Endothelial cell of umbilical vein (primary cell): ENCODE measurements at regions not wholly inside any gene's neighbourhood (a gene's known extent, or its start where the extent isn't known, plus 50 kb on each side); places are given as distances from the start of the nearest gene placed in this dataset.

Experiments used
- BruUV-seq: library from RNA; stranded (reverse); fragments of 400-500 nt; replicated peaks from 2 replicates; lab custom pipeline; 2021; lab: Mats Ljungman, UMichigan
- CTCF ChIA-PET: fragments of 300-600, 350-600 bp; sonication (Branson Sonifier 250); formaldehyde crosslinking; loops from one replicate; lab custom pipeline; 2021; ENCODE audit warnings: antibody characterized with exemption, inconsistent platforms; lab: Charles Lee
- POLR2A ChIA-PET: fragments of 300-600, 350-600 bp; sonication (Branson Sonifier 250); formaldehyde crosslinking; loops from one replicate; lab custom pipeline; 2021; ENCODE audit warnings: antibody characterized with exemption, inconsistent platforms; lab: Charles Lee
- DNase-seq: peaks from one replicate; pipeline ENCODE4 v3.0.0-alpha.2; 2011; ENCODE audit warnings: low read depth, low spot score
- FAIRE-seq: peaks from 2 replicates; lab custom pipeline; 2011; peaks lifted over from hg19 to GRCh38; lab: Jason Lieb, UNC
- H2AFZ ChIP-seq: 2 replicates; pipeline ENCODE4 v1.6.0; 2012; ENCODE audit warnings: low read depth, low read length, control low read depth, inconsistent platforms
- H3K27ac ChIP-seq: 2 replicates; pipeline ENCODE4 v1.5.1; 2011; ENCODE audit warnings: low read depth, mild to moderate bottlenecking, control low read depth, low read length, moderate library complexity; ENCODE audit not compliant: insufficient read depth
- H3K27me3 ChIP-seq, 2 experiments: 2 replicates each; pipeline versions ENCODE4 v1.6.0 to v1.6.1; 2011; ENCODE audit warnings: low read length in 2 of 2, mixed read lengths in 1 of 2; ENCODE audit not compliant: control insufficient read depth in 2 of 2, insufficient read depth in 2 of 2
- H3K36me3 ChIP-seq, 2 experiments: 2 replicates in 1 of 2; 3 replicates in 1 of 2; pipeline ENCODE4 v1.5.1; 2011; ENCODE audit warnings: low read length in 2 of 2, mild to moderate bottlenecking in 1 of 2, moderate library complexity in 1 of 2; ENCODE audit not compliant: control insufficient read depth in 2 of 2, insufficient read depth in 2 of 2; ENCODE audit errors: extremely low read depth in 1 of 2
- H3K4me1 ChIP-seq: 3 replicates; pipeline ENCODE4 v1.5.1; 2011; ENCODE audit warnings: mild to moderate bottlenecking, low read length; ENCODE audit not compliant: control insufficient read depth, insufficient read depth; ENCODE audit errors: extremely low read depth
- H3K4me2 ChIP-seq: 2 replicates; pipeline ENCODE4 v1.6.1; 2011; ENCODE audit warnings: low read length, control low read depth, mixed read lengths; ENCODE audit not compliant: insufficient read depth
- H3K4me3 ChIP-seq, 3 experiments: fragments of 200-600 bp in 1 of 3; sonication (generic), shearing (Covaris generic) in 1 of 3; replicated peaks in 1 of 3; 2 replicates each; pipeline ENCODE4 v1.5.1; 2011 to 2016; ENCODE audit warnings: control low read depth in 3 of 3, low read length in 3 of 3, mild to moderate bottlenecking in 2 of 3, inconsistent platforms in 1 of 3, low read depth in 1 of 3, moderate library complexity in 1 of 3; ENCODE audit not compliant: insufficient read depth in 1 of 3
- H3K79me2 ChIP-seq: 2 replicates; pipeline ENCODE4 v1.6.0; 2012; ENCODE audit warnings: low read length, inconsistent platforms; ENCODE audit not compliant: control insufficient read depth, insufficient read depth
- H3K9ac ChIP-seq: replicated peaks from 2 replicates; pipeline ENCODE3; 2011; ENCODE audit warnings: low read length, control low read depth; ENCODE audit not compliant: insufficient read depth; ENCODE audit errors: extremely low read depth
- H3K9me1 ChIP-seq: replicated peaks from 3 replicates; pipeline ENCODE4 v1.6.0; 2011; ENCODE audit warnings: mild to moderate bottlenecking, low read length; ENCODE audit not compliant: control insufficient read depth, insufficient read depth; ENCODE audit errors: extremely low read depth
- H3K9me3 ChIP-seq: replicated peaks from 2 replicates; pipeline ENCODE4 v1.5.1; 2012; ENCODE audit warnings: low read length, inconsistent platforms; ENCODE audit not compliant: control insufficient read depth, insufficient read depth
- H4K20me1 ChIP-seq: replicated peaks from 2 replicates; pipeline ENCODE3; 2011; ENCODE audit warnings: mild to moderate bottlenecking, low read length; ENCODE audit not compliant: control insufficient read depth, insufficient read depth; ENCODE audit errors: extremely low read depth
- CTCF ChIP-seq, 2 donors: IDR thresholded peaks; 1 replicate in 1 of 2; 2 replicates in 1 of 2; pipeline ENCODE4 v1.5.1; 2011; ENCODE audit warnings: low read length in 2 of 2, mild to moderate bottlenecking in 2 of 2, moderate library complexity in 2 of 2, control low read depth in 1 of 2, inconsistent platforms in 1 of 2, low read depth in 1 of 2; ENCODE audit not compliant: insufficient read depth in 1 of 2; ENCODE audit errors: extremely low read depth in 1 of 2
- EZH2 ChIP-seq: IDR thresholded peaks from 2 replicates; pipeline ENCODE4 v1.6.1; 2012; ENCODE audit warnings: borderline replicate concordance, low read depth, mild to moderate bottlenecking, moderate library complexity, low read length, inconsistent platforms; ENCODE audit not compliant: severe bottlenecking
- FOS ChIP-seq: IDR thresholded peaks from 2 replicates; pipeline ENCODE4 v1.6.1; 2011; ENCODE audit warnings: mild to moderate bottlenecking, low read length, moderate library complexity, borderline replicate concordance; ENCODE audit not compliant: insufficient read depth
- GATA2 ChIP-seq: IDR thresholded peaks from 2 replicates; pipeline ENCODE4 v1.7.0; 2011; ENCODE audit warnings: low read depth, mild to moderate bottlenecking, moderate library complexity, mixed read lengths, low read length; ENCODE audit not compliant: insufficient read length, insufficient read depth
- JUN ChIP-seq: IDR thresholded peaks from 2 replicates; pipeline ENCODE4 v1.6.1; 2011; ENCODE audit warnings: borderline replicate concordance, low read depth; ENCODE audit not compliant: insufficient read length, insufficient read depth
- MAX ChIP-seq: IDR thresholded peaks from 2 replicates; pipeline ENCODE4 v1.6.1; 2011; ENCODE audit not compliant: insufficient read depth, insufficient read length
- MYC ChIP-seq: IDR thresholded peaks from one replicate; pipeline ENCODE4 v1.6.1; 2011; ENCODE audit warnings: mild to moderate bottlenecking, low read depth, low read length
- POLR2A ChIP-seq: IDR thresholded peaks from 2 replicates; pipeline ENCODE4 v1.6.1; 2012; ENCODE audit warnings: low read depth, mild to moderate bottlenecking, control low read depth, low read length
- POLR2AphosphoS5 ChIP-seq: IDR thresholded peaks from 2 replicates; pipeline ENCODE4 v1.6.1; 2012; ENCODE audit warnings: low read depth, mild to moderate bottlenecking, control low read depth, low read length, moderate library complexity; ENCODE audit not compliant: insufficient read depth
- dilution Hi-C: fragments of 300-500 bp; cut with MboI; formaldehyde crosslinking; loops from one replicate; pipeline ENCODE4 v1.15.0; 2019; ENCODE audit warnings: low sequenced_read_pairs; ENCODE audit not compliant: extremely low pct_ligation_motif_present
- intact Hi-C: fragments of 100-400 bp; cut with micrococcal nuclease; formaldehyde crosslinking; loops from one replicate; pipeline ENCODE4 v1.10.0; 2022

- ChIA-PET POLR2A (no interaction called here), CTCF (no interaction called here)
- no peak overlapping the region for H3K27ac ChIP-seq
- H3K79me2 ChIP-seq: no peaks in the 10 kb centered on the region
- no peaks in the 10 kb centered on the region for H3K36me3 ChIP-seq
- H3K4me3 ChIP-seq: no peak overlapping the region
- dilution Hi-C loops: no loop called here
- TF ChIP-seq FOS: no peak
- TF ChIP-seq CTCF (IDR thresholded peaks at IDR 0.05; ENCODE audit: extremely low read depth in 1 of 2, insufficient read depth in 1 of 2, low read depth in 1 of 2, low read length in 2 of 2): no peak
- TF ChIP-seq POLR2A: no peak
- TF ChIP-seq MAX: no peak
- TF ChIP-seq GATA2: no peak
- TF ChIP-seq MYC: no peak
- no peak for TF ChIP-seq POLR2AphosphoS5
- no peak for TF ChIP-seq EZH2
- TF ChIP-seq JUN: no peak
- no peak overlapping the region for H2AFZ ChIP-seq
- H3K27me3 ChIP-seq: no peaks in the 10 kb centered on the region
- no peaks in the 10 kb centered on the region for H3K4me1 ChIP-seq
- H3K9me1 ChIP-seq: no peaks in the 10 kb centered on the region
- no peaks in the 10 kb centered on the region for H4K20me1 ChIP-seq
- BruUV-seq: no TSS peak
- no peak overlapping the region for H3K9ac ChIP-seq
- intact Hi-C loops: no loop called here
- FAIRE-seq (no peak), DNase-seq (no peak)
- H3K4me2 ChIP-seq: no peak overlapping the region
- H3K9me3 ChIP-seq: no peaks in the 10 kb centered on the region
Observed at GRCh38 chr3:143215059-143215458, 95.5 kb downstream of the CHST2 start.
